T-helper 2 cell treated with Interferon-gamma antibody and Interleukin-4, amounts not matched to agents 100 ng/mL and 5 ng/mL, for 36 hours (primary cell): ENCODE measurements at regions not wholly inside any gene's neighbourhood (a gene's known extent, or its start where the extent isn't known, plus 50 kb on each side); places are given as distances from the start of the nearest gene placed in this dataset.

ENCODE experiments used
- intact Hi-C: fragments of 100-400 bp; cut with micrococcal nuclease; formaldehyde crosslinking; loops from one replicate; pipeline ENCODE4 v1.15.1; 2023

DNA sequence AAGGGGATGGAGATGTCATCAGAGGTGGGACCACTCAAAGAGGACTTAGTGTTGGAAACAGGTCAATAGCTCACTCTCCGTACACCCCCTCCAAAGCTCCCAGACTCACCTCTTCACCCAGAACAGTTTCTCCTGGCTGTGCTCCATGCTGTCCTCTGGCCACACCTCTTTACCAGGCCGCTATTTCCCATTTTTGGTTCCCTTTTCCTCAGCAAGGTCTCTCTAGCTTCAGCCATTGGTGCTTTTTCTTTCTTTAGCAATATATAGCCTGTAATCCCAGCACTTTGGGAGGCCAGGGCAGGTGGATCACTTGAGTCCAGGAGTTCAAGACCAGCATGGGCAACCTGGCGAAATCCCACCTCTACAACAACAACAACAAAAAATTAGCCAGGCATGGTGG lies 123.6 kb upstream of the SMAD3 start:
- intact Hi-C loops, result loop anchor here (10.0 kb wide), 3 partner anchors 123 to 233 kb away; partner anchors contain the start of gene SMAD3

DNA sequence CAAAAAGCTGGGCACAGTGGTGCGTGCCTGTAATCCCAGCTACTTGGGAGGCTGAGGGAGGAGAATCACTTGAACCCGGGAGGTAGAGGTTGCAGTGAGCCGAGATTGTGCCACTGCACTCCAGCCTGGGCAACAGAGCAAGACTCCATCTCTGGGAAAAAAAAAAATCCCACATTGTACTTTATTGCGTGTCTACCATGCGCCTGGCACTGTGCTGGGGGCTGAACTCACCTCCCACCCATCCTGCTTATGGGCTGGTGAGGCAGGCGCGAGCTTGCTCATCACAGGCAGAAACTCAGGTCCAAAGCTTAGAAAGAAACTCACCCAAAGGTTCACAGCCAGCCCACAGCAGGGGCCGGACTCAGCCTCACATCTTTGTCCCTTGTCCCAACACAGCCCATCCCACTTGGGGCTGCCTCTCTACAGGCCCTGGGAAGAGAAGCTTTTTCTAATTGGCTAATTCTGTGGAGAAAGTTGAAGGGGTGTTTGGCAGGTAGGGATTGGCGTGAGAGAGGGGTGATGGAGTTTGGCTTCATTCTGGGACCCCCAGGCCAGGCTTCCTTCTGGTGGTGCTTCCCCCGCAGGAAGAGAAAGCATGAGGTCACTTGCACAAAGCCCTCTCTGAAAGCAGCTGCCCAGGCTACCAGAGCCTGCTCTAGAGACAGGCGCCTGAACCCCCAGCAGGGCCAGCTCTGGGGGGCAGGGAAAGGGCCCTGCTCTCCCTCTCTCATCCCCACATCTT lies 122.6 kb upstream of the SMAD3 start:
- intact Hi-C loops, result loop anchor here (10.0 kb wide), 3 partner anchors 122 to 232 kb away; partner anchors contain the start of gene SMAD3

DNA sequence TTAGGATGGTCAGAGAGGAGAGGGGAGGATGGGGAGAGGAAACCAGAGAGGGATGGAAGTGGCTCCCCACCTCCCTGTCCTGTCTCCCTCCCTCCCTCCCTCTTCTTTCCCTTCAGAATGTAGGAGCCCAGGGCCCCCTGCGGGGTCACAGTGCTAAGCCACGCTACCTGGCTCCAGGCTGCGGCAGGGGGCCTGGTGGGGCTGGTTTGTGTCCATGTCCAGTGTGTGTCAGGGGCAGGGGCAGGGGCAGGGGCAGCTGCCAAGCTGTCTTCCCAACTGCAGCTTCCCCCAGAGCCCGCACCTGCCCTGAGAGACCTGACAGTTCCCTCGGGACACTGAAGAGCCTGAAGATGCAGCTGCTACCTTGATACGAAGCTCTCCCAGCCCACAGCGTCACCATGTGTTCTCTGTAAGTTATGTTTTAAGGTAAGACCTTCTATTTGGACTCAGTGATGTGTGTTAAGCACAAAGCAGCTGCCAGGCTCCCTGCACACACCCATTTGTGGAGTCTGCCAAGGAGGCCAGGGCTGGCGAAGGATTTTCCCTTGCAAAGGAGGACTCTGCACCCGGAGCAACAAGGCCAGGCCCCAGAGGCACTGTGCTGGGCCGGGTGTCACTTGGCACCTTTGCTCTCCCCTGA lies 121.8 kb upstream of the SMAD3 start:
- intact Hi-C loops, result loop anchor here (10.0 kb wide), 3 partner anchors 121 to 231 kb away; partner anchors contain the start of gene SMAD3

DNA sequence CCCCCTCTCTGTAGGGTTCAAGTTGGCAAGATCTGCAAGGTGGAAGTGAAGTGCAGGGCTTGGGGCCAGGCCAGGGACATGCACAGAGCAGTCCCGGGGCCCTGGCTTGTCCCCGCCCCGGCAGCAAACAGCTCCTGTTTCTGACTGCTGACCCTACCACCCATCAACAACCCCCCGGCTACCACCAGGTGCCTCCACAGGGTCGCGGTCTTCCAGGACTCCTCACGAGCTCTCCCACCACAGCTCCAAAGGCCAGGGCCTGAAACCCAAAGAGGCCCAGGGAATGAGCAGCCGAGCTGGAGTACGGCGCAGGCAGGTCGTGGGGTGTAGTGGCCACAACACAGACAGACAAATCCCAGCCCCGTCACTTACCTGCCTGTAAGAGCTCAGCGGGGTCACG lies 121.3 kb upstream of the SMAD3 start:
- intact Hi-C loops, result loop anchor here (10.0 kb wide), 3 partner anchors 121 to 231 kb away; partner anchors contain the start of gene SMAD3

DNA sequence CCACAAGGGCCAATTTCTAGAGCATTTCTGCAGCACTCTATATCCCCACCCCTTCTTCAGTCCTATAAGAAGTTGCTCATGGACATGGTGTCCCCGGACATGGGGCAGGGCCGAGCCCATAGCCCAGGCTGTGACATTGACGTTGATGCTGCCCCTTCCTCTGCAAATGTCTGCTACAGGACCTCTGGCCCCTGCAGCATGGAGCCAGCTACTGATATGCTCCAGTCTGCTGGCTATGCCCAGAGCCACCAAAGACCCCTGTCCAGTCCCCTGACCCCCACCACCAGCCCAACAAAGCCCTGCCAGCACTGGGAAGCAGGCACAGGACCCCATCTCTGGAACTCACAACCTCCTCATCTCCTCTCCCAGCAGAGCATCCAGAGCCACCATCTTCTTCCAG lies 120.1 kb upstream of the SMAD3 start:
- intact Hi-C loops, result loop anchor here (5.0 to 10.0 kb wide), 4 partner anchors 120 to 887 kb away; partner anchors contain the start of gene SMAD3

DNA sequence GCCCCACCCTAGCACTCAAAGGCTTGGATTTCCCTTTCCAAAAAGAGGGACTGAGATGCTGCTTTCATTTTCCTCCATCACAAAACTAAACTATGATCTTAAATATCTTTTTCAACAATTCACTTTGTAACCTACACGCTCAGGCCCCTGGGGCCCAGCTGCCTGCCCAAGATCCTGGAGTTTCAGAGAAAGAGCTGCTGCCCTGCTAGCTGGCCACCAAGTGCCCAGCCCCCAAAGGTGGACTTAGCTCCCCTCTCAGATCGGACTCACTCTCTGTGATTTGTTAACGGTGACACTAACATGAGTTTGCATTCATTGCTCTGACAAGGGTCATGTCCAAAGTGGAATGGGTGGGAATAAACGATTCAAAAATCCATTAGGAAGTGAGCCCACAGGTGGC lies 119.6 kb upstream of the SMAD3 start:
- intact Hi-C loops, result loop anchor here (1.0 to 10.0 kb wide), 6 partner anchors 119 to 886 kb away; partner anchors contain the start of gene SMAD3

DNA sequence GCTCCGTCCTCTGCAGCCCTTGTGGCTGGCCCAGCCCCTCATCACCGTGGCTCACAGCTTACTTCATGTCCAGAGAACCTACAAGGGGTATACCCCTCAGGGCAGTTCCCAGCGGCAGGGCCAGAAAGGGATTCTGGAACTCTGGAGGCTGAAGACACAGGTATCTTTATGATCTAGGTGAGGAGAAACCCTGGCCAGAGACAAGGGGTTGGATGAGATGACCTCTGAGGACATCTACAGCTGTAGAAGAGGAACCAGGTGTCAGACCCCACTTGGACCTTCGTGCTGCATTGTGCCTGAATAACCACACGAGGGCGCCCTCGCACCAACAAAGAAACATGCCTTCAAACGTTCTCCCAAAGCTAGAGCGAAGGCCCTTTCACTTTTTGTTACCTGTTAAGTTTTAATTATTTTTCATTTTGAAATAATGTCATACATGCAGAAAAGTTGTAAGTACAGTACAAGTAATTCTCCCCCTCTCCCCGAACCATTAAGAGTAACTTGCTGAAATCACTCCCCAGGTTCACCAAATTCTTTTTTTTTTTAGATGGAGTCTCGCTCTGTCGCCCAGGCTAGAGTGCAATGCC lies 118.7 kb upstream of the SMAD3 start:
- intact Hi-C loops, result loop anchor here (1.0 to 10.0 kb wide), 6 partner anchors 118 to 886 kb away; partner anchors contain the start of gene SMAD3

DNA sequence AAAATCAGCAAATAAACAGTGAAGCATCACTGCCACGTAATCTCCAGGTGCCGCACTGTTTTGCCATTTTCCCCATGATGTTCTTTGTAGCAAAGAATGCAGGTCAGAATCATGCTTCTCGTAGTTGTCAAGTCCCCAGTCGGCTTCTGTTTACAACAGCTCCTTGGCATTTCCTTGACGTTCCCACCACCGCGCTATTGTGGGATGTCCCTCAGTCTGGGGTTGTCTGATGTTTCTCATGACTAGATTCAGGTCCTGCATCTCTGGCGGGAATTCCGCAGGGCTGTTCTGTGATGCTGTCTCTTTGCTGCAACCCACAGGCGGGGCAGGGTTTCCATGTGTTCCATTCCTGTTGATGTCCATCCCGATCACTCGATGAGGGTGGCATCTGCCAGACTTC lies 117.9 kb upstream of the SMAD3 start:
- intact Hi-C loops, result loop anchor here (5.0 to 10.0 kb wide), 4 partner anchors 117 to 885 kb away; partner anchors contain the start of gene SMAD3

DNA sequence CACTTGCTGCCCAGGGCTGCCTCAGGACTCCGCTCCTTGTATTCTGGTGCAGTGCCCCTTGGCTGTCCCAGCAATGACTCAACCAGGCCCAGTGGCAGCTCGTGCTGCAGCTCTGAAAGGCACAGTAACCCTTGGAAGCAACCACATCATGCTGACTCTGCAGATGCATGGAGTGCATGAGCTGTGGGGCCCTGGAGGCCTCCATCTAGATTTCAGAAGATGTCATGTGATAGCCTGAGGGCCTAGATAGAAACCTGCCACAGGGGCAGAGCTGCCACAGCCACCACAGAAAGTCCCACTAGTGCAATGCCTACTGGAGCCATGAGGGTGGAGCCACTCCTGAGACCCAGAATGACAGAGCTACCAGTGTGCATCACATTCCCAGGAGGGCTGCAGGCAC lies 117.1 kb upstream of the SMAD3 start:
- intact Hi-C loops, result loop anchor here (5.0 to 10.0 kb wide), 4 partner anchors 117 to 884 kb away; partner anchors contain the start of gene SMAD3

DNA sequence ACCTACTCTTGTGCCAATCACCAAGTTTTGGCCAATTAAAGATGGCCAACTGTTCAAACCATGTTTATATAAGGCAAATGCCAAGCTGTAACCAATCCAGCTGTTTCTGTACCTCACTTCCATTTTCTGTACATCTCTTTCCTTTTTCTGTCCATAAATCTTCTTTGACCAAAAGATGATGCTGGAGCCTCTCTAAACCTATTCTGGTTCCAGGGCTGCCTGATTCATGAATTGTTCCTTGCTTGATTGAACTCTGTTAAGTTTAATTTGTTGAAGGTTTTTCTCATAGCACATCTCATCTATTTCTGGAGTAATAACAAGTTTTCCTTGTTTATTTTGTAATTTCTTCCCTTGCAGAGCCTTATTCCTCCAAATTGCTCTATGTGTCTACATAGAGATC lies 115.3 kb upstream of the SMAD3 start:
- intact Hi-C loops, result no loop called here

DNA sequence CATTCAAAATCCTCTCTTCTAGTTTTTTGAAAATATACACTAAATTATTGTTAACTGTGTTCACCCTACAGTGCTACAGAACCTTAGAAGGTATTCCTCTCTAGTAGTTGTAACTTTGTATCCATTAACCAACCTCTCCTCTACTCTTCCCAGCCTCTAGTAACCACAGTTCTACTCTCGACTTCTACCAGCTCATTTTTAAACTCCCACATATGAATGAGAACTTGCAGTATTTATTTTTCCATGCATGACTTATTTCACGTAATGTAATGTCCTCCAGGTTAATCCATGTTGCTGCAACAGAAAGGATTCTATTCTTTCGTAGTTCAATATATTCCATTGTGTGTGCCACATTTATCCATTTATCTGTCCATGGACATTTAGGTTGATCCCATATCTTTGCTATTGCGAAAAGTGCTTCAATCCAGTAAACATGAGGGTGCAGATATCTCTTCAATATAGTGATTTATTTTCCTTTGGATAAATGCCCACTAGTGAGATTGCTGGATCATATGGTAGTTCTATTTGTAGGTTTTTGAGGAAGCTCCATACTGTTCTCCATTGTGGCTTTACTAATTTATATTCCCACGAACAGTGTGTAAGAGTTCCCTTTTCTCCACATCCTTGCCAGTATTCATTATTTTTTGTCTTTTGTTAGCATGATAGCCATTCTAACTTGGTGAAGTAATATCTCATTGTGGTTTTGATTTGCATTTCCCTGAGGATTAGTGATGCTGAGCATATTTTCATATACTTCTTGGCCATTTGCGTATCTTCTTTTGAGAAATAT lies 113.7 kb upstream of the SMAD3 start:
- intact Hi-C loops, result no loop called here

DNA sequence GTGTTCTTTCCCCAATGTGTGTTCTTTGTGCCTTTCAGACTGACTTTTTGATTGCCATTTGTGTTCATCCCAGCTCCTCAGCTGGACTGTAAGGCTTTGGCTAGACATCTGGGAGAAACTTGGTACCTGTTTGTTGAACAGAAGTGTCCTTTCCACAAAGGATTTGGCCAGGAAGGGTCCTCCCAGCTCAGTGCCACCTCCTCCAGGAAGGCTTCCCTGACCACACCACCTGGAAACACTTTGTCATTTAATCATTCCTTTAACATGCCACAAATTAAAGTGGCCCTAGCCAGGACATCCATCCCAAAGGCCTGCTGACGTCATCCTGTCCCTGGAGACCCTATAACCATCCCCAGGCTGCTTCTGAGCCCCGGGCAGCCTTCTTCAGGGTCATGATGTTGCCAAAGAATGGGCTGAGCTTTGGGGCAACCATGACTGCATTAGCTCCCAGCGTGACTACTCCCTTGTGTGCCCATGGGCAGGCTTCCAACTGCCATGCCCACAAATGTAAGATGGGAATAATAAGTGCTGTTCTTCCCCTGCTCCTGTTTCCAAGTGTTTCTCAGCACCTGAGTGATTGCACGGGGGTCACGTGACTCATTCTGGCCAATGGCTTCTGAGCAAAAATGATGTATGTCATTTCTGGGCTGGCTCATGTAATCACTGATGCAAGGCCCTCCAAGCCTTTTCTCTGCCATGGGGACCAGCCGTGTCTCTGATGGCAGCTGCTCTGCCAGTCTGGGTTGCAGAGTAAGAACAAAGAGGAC lies 112.5 kb upstream of the SMAD3 start:
- intact Hi-C loops, result no loop called here

DNA sequence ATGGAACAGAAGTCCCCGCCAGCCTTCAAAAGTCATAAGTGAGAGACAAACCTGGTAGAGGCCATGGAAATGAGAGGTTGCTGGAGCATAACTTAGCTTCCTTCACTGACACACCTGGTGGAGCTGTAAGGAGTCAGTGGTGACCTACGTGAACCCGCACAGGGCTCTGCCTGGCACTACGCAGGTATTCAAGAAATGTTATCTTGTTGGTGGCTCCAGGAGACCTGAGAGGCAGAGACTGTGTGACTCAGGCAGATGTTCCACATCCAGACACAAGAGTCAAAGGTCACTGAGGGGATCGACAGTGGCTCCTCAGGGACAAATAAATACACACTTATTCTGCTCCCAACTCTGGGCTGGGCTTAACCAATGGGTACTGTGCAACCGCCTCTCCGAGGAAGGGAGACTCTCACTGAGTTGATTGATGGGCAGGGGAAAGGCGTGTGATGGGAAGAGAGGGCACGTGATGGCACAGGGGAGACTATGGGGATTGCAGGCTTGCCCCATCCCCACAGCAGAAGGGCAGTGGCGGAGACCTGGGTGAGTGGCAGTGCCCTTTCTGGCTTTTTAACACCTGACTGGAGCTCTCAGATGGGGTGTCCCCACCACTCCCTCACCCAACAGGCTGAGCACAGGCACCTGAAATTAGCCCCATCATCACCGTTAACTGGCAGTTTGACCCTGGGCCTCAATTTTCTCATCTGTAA lies 111.7 kb upstream of the SMAD3 start:
- intact Hi-C loops, result no loop called here

DNA sequence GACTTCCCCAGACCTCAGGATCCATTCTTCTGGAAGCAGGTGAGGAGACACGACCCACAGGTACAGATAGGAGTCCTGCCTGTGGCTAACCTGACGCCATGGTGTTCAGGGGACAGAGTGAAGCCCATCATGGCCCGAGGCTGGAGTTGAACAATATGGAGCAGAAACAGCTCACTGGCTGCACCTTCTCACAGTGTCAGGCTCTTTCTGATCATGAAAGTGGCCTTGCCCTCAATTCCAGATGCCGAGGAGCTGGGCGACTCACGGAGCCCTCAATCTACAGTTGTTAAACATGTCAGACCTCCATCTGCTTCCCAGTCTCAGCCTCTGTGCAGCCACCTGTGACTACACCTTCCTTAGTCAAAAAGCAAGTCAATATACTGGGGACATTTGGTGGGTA lies 110.8 kb upstream of the SMAD3 start:
- intact Hi-C loops, result no loop called here

DNA sequence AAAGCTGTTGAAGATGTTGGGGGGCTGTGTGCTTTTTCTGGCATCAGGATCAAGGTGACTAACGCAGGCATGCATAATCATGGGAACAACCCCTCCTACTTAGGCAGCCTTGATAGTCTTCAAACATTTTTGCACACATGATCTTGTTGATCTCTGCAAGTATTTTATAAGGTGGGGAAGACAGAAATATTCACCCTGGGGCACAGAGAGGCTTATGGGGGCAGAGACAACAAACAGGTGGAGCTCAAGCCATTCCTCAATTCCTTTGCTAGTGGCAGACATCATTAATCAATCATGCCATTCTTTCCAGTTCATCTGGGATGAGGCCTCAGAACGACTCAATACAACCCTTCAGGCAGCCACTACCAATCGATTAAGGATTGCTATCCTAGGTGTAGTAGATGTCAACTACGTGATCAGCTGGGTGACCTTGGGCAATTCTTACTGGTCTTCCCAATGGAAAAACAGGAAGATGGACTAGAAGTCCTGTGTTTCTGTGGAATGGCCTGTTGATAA lies 110.3 kb upstream of the SMAD3 start:
- intact Hi-C loops, result no loop called here

DNA sequence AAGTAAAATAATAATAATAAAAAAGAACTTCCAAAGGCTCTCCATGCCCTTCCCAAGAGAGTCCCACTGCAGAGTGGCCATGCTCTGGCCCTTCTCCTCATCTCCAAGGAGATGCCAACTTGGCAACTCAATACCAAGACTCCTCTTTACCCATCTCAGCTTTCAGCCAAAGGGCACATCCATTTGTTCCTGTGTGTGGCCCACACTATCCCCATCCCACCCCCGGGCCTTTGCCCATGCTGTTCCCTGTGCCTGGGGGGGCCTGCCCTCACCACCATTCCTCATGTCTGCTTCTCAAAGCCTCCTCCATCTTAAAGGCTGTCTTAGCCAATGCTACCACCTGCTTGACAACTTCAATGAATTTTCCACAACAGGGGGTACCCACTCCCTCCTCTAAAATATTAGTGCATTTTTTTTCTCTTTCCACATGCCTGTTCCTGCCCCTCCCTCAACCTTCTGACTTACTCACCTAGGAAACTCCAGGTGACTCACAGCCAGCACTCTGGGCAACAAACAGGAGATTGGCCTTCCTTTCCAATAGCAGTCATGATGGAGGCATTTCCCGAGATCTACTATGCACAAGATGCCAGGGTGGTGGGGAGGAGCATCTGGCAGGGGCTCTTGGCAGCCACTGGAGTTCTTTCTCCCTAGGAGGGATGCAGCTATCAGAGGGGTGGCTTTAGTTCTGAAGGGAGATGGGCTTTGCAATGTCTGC lies 109.4 kb upstream of the SMAD3 start:
- intact Hi-C loops, result no loop called here

DNA sequence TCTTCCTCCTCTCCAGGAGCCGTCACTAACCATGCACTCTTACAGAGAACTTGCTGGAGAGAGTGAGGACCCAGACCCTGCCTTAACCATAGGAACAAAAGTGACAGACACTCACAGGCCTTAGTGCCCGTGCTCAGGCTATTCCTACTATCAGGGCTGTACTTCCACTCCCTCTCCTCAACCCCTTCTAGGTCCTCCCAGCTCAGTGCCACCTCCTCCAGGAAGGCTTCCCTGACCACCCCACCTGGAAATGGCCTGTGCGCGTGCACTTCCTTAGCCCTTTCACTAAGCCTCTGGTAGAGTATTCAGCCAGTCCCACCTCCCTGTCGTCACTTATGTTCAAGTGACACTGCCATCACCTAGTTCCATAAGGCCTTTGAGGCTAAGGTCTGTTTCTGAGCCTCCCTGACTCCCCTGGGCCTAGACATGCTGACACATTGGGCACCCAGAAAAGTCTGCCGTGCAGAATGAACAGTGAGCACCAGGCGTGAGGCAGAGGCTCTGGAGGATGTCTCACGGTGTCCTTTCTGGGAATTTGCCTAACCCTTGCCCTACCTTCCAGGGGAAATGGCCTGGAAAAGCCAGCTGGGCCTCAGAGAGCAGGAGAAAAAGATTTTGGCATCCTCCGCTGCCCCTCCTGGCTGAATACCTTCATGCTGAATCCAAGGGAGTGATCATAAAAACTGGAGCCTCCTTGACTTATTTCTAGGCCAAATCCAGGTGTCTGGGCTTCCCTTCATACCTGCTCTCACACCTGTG lies 108.6 kb upstream of the SMAD3 start:
- intact Hi-C loops, result no loop called here

DNA sequence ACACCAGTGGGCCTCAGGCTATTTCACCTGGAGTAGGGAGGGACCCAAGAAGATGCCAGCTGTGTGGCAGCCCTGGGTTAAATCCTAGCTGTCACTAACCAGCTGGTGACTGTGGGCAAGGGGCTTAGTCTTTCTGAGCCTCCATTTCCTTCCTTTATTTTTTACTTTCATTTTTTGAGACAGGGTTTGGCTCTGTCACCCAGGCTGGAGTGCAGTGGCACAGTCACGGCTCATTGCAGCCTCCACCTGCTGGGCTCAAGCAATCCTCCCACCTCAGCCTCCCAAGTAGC lies 108.0 kb upstream of the SMAD3 start:
- intact Hi-C loops, result no loop called here
